ENCODE measurements at regions not wholly inside any gene's neighbourhood (a gene's known extent, or its start where the extent isn't known, plus 50 kb on each side); places are given as distances from the start of the nearest gene placed in this dataset.
A peak's percentile ranks its signal among the peaks of the same experiment; 100 is the strongest.

GRCh38 chr11:92489826-92490399 is 265.3 kb downstream of the FAT3 start:
- TF ChIP-seq CTCF (IDR thresholded peaks at IDR 0.05) (no peak), JUND (IDR thresholded peaks at IDR 0.05) (0 out of 2 replicates have a peak, but pooled peaks have one; percentile 13), IRF3 (IDR thresholded peaks at IDR 0.05; ENCODE audit: low read depth, low read length) (no peak)

All from SK-N-SH (cell line).